ENCODE measurements at regions not wholly inside any gene's neighbourhood (a gene's known extent, or its start where the extent isn't known, plus 50 kb on each side); places are given as distances from the start of the nearest gene placed in this dataset.

GRCh38 chr5:160511280-160511929 is 89.8 kb downstream of the PTTG1 start:
- no peak for DNase-seq (ENCODE audit: low spot score)
